GM18511 (cell line): ENCODE measurements at regions not wholly inside any gene's neighbourhood (a gene's known extent, or its start where the extent isn't known, plus 50 kb on each side); places are given as distances from the start of the nearest gene placed in this dataset.
A peak's percentile ranks its signal among the peaks of the same experiment; 100 is the strongest.
"Not testable (repeated sequence)": the region's sequence is repeated elsewhere in the genome, so short reads cannot be mapped to it uniquely, and the experiment has no call there.

ENCODE experiments used
- ATAC-seq: cut with Tn5 transposase; IDR thresholded peaks from one replicate; pipeline ENCODE4 v1.9.1; 2021; ENCODE audit warnings: mild to moderate bottlenecking, moderate library complexity; ENCODE audit not compliant: unreplicated experiment

GRCh38 chr1:185681034-185681633 is 53.1 kb upstream of the HMCN1 start:
- peak; percentile 76 for ATAC-seq

GRCh38 chr1:185680453-185680852 is 53.7 kb upstream of the HMCN1 start:
- ATAC-seq: no peak

- no peak for ATAC-seq
These were observed 55.0 kb upstream of the HMCN1 start for GRCh38 chr1:185679220-185679619.

GRCh38 chr1:185676969-185677368 is 57.2 kb upstream of the HMCN1 start:
- ATAC-seq: no peak

GRCh38 chr1:185674201-185674600 is 60.0 kb upstream of the HMCN1 start:
- ATAC-seq: peak; percentile 76

GRCh38 chr1:185672719-185673360 is 61.4 kb upstream of the HMCN1 start:
- no peak for ATAC-seq

- no peak for ATAC-seq
These were observed 64.0 kb upstream of the HMCN1 start for GRCh38 chr1:185670187-185670627.

- ATAC-seq: no peak
These were observed 66.2 kb upstream of the HMCN1 start for GRCh38 chr1:185668013-185668412.

- no peak for ATAC-seq
These were observed 67.6 kb upstream of the HMCN1 start for GRCh38 chr1:185666582-185666981.

GRCh38 chr1:185663771-185664296 is 70.4 kb upstream of the HMCN1 start:
- no peak for ATAC-seq

- ATAC-seq: no peak
These were observed 70.9 kb upstream of the HMCN1 start for GRCh38 chr1:185663332-185663731.

GRCh38 chr1:185661971-185662370 is 72.2 kb upstream of the HMCN1 start:
- no peak for ATAC-seq

- ATAC-seq: no peak
These were observed 77.5 kb upstream of the HMCN1 start for GRCh38 chr1:185656663-185657062.

GRCh38 chr1:185654952-185655314 is 79.3 kb upstream of the HMCN1 start:
- no peak for ATAC-seq

- no peak for ATAC-seq
These were observed 79.8 kb upstream of the HMCN1 start for GRCh38 chr1:185654199-185654951.

GRCh38 chr1:185653615-185654014 is 80.6 kb upstream of the HMCN1 start:
- ATAC-seq: no peak

- ATAC-seq: no peak
These were observed 81.8 kb upstream of the HMCN1 start for GRCh38 chr1:185652348-185652747.

GRCh38 chr1:185650602-185651230 is 83.5 kb upstream of the HMCN1 start:
- no peak for ATAC-seq

- no peak for ATAC-seq
These were observed 85.2 kb upstream of the HMCN1 start for GRCh38 chr1:185648858-185649589.

GRCh38 chr1:185647597-185648267 is 86.5 kb upstream of the HMCN1 start:
- ATAC-seq: not testable (repeated sequence)
